Skeletal muscle satellite cell (primary cell): ENCODE measurements at regions not wholly inside any gene's neighbourhood (a gene's known extent, or its start where the extent isn't known, plus 50 kb on each side); places are given as distances from the start of the nearest gene placed in this dataset.
"Not testable (repeated sequence)": the region's sequence is repeated elsewhere in the genome, so short reads cannot be mapped to it uniquely, and the experiment has no call there.

Source experiments
- H3K27me3 ChIP-seq: 2 replicates; pipeline ENCODE4 v1.7.0; 2013; ENCODE audit warnings: low read length; ENCODE audit not compliant: control insufficient read depth, insufficient read depth
- H3K36me3 ChIP-seq: 2 replicates; pipeline ENCODE4 v1.7.0; 2013; ENCODE audit warnings: mild to moderate bottlenecking, control low read depth, low read length; ENCODE audit not compliant: insufficient read depth
- H3K4me1 ChIP-seq: 2 replicates; pipeline ENCODE4 v1.7.0; 2013; ENCODE audit warnings: low read length; ENCODE audit not compliant: control insufficient read depth, insufficient read depth
- H3K4me2 ChIP-seq: 2 replicates; pipeline ENCODE4 v1.7.0; 2013; ENCODE audit warnings: mild to moderate bottlenecking, low read length
- H3K4me3 ChIP-seq: 2 replicates; pipeline ENCODE4 v1.7.0; 2013; ENCODE audit warnings: low read length
- H3K9ac ChIP-seq: 2 replicates; pipeline ENCODE4 v1.7.0; 2013; ENCODE audit warnings: mild to moderate bottlenecking, low read depth, low read length, moderate library complexity
- H3K9me3 ChIP-seq: replicated peaks from 2 replicates; pipeline ENCODE4 v1.7.0; 2013; ENCODE audit warnings: mild to moderate bottlenecking, control low read depth, low read length

DNA sequence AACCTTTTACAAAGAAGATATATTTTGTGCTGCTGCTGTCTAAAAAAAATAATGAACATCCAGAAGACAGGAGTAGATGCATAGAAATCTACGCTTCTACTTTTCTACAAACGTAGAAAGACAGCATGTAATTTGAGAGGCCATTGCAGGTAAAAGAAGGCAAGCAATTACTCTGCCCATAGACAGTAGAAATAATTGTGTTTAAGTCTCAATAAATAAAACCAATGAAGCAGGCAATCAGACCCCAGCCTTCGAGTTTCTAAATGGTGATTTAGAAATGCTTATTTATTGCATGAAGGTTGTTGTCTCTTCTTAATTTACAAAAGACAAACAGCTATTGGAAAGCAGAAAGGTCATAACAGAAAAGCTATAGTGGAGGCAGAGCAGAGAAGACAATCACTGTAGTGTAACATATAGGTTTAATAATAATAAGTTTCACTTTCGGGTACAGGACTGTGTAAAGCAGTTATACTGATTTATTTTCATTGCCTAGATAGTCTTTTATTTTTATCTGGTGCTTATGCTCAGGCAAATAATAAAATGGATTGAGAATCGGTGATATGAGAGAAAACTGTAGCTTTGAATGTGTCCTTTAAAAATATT, 123.0 kb upstream of the TACR3 start:
- no peaks in the 10 kb centered on the region for H3K4me1 ChIP-seq
- H3K36me3 ChIP-seq: no peaks in the 10 kb centered on the region
- H3K9me3 ChIP-seq: no peaks in the 10 kb centered on the region
- H3K27me3 ChIP-seq: no peaks in the 10 kb centered on the region
- no peak overlapping the region for H3K9ac ChIP-seq
- no peak overlapping the region for H3K4me3 ChIP-seq
- no peak overlapping the region for H3K4me2 ChIP-seq

DNA sequence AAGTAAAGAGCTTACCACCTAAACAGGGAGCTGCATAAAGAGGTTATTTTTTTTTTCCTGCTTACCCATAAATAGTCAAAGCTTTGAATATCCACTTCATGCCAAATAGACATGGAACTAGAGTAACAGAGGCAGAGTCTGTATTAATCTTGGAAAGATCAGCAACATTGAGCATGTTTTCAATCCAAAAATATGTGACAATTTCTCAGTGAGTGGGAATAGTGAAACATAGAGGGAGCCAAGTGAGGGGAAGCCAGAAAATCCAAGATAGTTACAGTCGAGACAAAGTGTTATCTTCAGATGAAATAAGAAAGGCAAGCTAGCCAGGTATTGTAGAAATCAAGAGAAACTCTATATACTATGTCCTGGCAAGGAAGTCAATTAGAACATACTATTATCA, 122.3 kb upstream of the TACR3 start:
- Histone ChIP-seq H3K4me2 (no peak overlapping the region), H3K4me1 (no peaks in the 10 kb centered on the region), H3K9me3 (no peaks in the 10 kb centered on the region), H3K27me3 (no peaks in the 10 kb centered on the region), H3K36me3 (no peaks in the 10 kb centered on the region), H3K9ac (no peak overlapping the region), H3K4me3 (no peak overlapping the region)

DNA sequence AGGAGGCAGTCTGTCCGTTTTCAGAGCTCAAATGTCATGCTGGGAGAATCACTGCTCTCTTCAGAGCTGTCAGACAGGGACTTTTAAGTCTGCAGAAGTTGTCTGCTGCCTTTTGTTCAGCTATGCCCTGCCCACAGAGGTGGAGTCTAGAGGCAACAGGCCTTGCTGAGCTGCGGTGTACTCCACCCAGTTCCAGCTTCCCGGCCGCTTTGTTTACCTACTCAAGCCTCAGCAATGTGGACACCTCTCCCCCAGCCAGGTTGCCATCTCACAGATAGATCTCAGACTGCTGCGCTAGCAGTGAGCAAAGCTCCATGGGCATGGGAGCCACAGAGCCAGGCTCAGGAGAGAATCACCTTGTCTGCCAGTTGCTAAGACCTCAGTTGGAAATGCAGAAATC, 90.5 kb upstream of the TACR3 start:
- not testable (repeated sequence) for H3K9me3 ChIP-seq, H3K36me3 ChIP-seq, H3K4me3 ChIP-seq, H3K4me2 ChIP-seq, H3K4me1 ChIP-seq, H3K9ac ChIP-seq, H3K27me3 ChIP-seq

DNA sequence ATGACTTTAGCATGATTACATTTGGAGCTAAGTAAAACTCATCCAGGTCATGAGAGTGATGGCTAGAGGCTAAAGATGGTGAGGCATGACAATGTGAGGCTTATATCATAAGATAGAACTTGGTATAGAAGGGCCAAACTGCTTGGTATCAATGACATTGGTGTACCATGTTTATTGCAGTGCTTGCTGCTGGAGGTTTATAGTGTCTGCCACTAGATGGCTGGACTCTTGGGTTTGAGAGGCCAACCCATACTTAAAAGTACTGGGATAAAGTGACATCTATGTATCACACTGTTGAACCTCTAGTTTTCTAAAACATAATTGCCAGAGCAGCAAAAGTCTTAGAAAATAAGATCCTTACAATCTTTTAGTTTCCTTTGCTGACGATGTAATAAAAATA, 83.0 kb upstream of the TACR3 start:
- Histone ChIP-seq H3K36me3 (no peaks in the 10 kb centered on the region), H3K27me3 (no peaks in the 10 kb centered on the region), H3K4me3 (no peak overlapping the region), H3K4me2 (no peak overlapping the region), H3K4me1 (no peaks in the 10 kb centered on the region), H3K9me3 (no peaks in the 10 kb centered on the region), H3K9ac (no peak overlapping the region)

DNA sequence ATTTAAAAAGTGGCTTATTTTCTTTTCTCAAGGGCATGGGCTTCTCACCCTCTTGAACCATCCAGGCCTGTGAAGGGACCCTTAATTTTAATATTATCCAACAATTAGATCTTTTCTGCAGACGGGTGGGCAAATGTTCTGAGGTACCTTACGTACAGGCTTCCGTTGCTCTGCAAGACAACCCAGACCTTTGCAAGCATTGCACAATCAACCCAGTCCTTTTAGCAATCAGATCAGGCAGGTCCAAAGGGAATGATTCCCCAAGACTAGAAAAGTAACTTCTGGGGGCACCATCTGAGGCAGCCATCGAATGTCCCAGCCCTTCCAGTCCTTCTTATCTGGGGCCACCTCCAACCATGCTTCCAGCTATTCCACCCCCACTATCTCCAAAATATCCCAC, 67.3 kb upstream of the TACR3 start:
- Histone ChIP-seq H3K36me3 (no peaks in the 10 kb centered on the region), H3K27me3 (no peaks in the 10 kb centered on the region), H3K9ac (no peak overlapping the region), H3K4me3 (no peak overlapping the region), H3K4me1 (no peaks in the 10 kb centered on the region), H3K4me2 (no peak overlapping the region), H3K9me3 (no peaks in the 10 kb centered on the region)

DNA sequence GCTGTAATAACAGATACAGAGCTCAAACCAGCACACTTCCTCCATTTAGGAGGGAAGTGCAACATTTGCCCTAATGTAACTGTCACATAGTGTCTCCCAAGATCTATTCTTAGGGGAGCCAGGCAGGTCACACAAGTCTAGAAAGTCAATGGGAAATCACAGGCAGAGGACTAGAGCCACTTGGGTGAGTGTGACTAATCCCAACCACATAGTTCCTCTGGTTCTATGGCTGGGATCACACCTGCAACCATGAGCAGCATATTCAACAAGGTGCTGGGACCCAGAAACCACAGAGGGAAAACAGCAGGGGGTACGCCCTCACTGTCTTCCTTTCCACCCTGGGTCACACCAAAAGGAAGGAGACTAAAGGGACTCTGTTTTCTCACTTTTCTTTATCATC, 66.8 kb upstream of the TACR3 start:
- no peaks in the 10 kb centered on the region for H3K4me1 ChIP-seq

DNA sequence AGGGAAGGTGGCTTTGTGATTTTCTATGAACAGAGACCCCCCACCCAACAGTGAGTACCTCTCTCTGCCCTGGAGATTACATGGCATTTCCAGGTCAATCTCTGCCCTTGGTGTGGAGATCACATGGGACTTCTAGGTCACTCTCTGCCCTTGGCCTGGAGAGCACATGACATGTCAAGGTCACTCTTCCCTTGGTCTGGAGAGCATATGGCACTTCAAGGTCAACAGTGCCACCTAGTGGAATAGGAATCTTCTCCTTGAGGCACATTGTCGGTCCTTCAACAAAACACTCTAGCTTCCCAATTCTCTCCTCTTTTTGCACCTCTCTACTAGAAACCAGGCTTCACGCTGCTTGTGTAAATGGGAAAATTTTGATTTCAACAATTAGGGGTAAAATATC, 66.2 kb upstream of the TACR3 start:
- no peak overlapping the region for H3K4me2 ChIP-seq
- H3K4me3 ChIP-seq: no peak overlapping the region
- H3K9me3 ChIP-seq: no peaks in the 10 kb centered on the region
- H3K4me1 ChIP-seq: no peaks in the 10 kb centered on the region
- H3K27me3 ChIP-seq: no peaks in the 10 kb centered on the region
- H3K9ac ChIP-seq: no peak overlapping the region
- H3K36me3 ChIP-seq: no peaks in the 10 kb centered on the region

More for the DNA sequence above, 66.8 kb upstream of the TACR3 start:
- Histone ChIP-seq H3K27me3 (no peaks in the 10 kb centered on the region), H3K9me3 (no peaks in the 10 kb centered on the region), H3K4me3 (no peak overlapping the region), H3K36me3 (no peaks in the 10 kb centered on the region), H3K9ac (no peak overlapping the region), H3K4me2 (no peak overlapping the region)

DNA sequence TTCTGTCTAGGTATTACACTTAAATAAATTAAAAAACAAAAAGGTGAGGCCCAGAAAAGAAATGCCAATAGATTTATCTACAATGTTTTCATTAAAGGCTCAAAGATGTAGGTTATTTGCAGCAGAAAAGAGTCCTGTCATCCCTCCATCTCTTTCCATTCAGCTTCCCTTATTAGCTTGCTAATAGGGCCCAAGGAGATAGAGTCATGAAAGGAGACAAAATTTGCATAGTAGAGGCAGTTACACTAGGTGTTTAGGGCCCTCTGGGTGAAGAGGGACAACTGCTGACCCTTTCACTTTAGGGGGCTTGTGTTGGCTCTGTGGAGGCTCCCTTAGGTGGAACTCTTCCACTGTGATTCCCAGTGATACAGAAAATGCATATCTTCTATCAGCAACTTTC, 58.4 kb upstream of the TACR3 start:
- Histone ChIP-seq H3K4me2 (no peak overlapping the region), H3K4me1 (peaks cover 25% of the 10 kb centered on the region), H3K27me3 (no peaks in the 10 kb centered on the region), H3K36me3 (no peaks in the 10 kb centered on the region), H3K9ac (no peak overlapping the region), H3K9me3 (no peaks in the 10 kb centered on the region), H3K4me3 (no peak overlapping the region)

DNA sequence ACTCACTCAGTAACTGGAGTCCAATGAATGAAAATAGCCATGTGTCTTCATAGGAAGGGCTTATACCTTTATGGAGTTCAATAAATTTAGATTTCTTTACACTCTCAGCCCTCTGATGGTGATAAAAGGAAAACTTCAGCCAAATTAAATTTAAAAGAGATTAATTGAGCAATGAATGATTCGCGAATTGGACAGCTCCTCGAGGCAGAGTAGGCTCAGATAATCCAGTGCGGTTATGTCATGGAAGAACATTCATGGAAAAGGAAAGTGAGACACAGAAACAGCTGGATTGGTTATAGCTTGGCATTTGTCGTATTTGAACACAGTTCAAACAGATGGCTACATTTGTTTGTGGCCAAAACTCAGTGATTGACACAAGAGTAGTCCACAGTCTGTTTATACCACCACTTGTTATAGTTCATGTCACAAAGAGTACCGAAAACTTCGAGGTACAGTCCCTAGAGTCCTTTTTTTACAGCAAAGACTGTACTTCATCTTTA, 54.6 kb upstream of the TACR3 start:
- no peak overlapping the region for H3K4me2 ChIP-seq
- no peaks in the 10 kb centered on the region for H3K36me3 ChIP-seq
- no peaks in the 10 kb centered on the region for H3K9me3 ChIP-seq

DNA sequence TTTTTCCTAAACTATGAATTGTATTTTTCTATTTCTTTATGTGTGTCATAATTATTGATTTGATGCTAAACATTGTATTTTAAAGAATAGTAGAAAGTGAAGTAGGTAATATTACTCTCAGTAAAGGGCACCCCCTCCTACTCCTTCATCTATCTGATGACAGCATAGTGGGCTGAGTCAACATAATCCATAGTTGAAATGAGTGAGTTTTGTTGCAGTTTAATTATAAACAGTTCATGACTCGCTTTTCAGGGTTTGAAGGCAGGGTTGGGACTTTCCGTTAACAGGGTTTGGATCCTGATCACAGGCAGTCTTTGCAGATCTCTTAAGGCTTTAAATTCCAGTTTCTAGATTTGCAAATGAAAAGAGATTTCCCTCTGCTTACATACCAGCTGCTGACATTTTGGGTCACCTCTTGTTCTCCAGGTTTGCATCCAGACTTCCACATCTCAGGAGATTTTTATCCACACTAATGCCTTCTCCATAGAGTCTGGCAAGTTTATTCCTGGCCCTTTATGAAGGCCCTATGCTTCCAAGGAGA, 54.0 kb upstream of the TACR3 start:
- no peak overlapping the region for H3K4me2 ChIP-seq
- no peaks in the 10 kb centered on the region for H3K9me3 ChIP-seq
- H3K4me1 ChIP-seq: peaks cover 16% of the 10 kb centered on the region
- no peak overlapping the region for H3K9ac ChIP-seq
- no peak overlapping the region for H3K4me3 ChIP-seq
- no peaks in the 10 kb centered on the region for H3K36me3 ChIP-seq
- no peaks in the 10 kb centered on the region for H3K27me3 ChIP-seq

More for the DNA sequence above, 54.6 kb upstream of the TACR3 start:
- Histone ChIP-seq H3K9ac (no peak overlapping the region), H3K4me1 (peaks cover 18% of the 10 kb centered on the region), H3K4me3 (no peak overlapping the region), H3K27me3 (no peaks in the 10 kb centered on the region)
